H1 (cell line): ENCODE measurements at regions not wholly inside any gene's neighbourhood (a gene's known extent, or its start where the extent isn't known, plus 50 kb on each side); places are given as distances from the start of the nearest gene placed in this dataset.

Experiments
- CTCF ChIA-PET: fragments of 300-600 bp; sonication (Branson Sonifier 250); formaldehyde crosslinking; loops from one replicate; lab custom pipeline; 2021; ENCODE audit not compliant: partially characterized antibody; lab: Charles Lee
- POLR2A ChIA-PET: fragments of 300-600 bp; sonication (Branson Sonifier 250); formaldehyde crosslinking; loops from one replicate; lab custom pipeline; 2021; ENCODE audit warnings: inconsistent platforms; ENCODE audit not compliant: partially characterized antibody; lab: Charles Lee
- DNase-seq, 2 experiments: peaks; one replicate each; pipeline versions ENCODE4 v3.0.0 to v3.0.0-alpha.2; 2010 to 2022; ENCODE audit warnings: low spot score in 2 of 2, low read depth in 1 of 2, mixed read lengths in 1 of 2
- FAIRE-seq: peaks from 2 replicates; lab custom pipeline; 2011; peaks lifted over from hg19 to GRCh38; lab: Jason Lieb, UNC
- H2AFZ ChIP-seq: 2 replicates; pipeline ENCODE4 v1.8.1; 2012; ENCODE audit warnings: low read length, inconsistent platforms
- H2AK5ac ChIP-seq: 2 replicates; pipeline ENCODE4 v1.6.1; 2013; ENCODE audit warnings: low read depth, low read length
- H2BK120ac ChIP-seq: replicated peaks from 2 replicates; pipeline ENCODE3; 2013; ENCODE audit warnings: low read depth, low read length, inconsistent platforms
- H2BK12ac ChIP-seq: 2 replicates; pipeline ENCODE4 v1.6.1; 2013; ENCODE audit warnings: low read depth, low read length
- H2BK15ac ChIP-seq: 2 replicates; pipeline ENCODE4 v1.6.1; 2013; ENCODE audit warnings: low read length
- H2BK20ac ChIP-seq: 2 replicates; pipeline ENCODE4 v1.6.1; 2013; ENCODE audit warnings: low read length
- H2BK5ac ChIP-seq: 2 replicates; pipeline ENCODE4 v1.6.1; 2013; ENCODE audit warnings: low read depth, low read length
- H3K14ac ChIP-seq: 2 replicates; pipeline ENCODE4 v1.6.1; 2013; ENCODE audit warnings: inconsistent platforms; ENCODE audit not compliant: insufficient read length
- H3K18ac ChIP-seq: 2 replicates; pipeline ENCODE4 v1.6.1; 2013; ENCODE audit warnings: low read length; ENCODE audit errors: extremely low read depth
- H3K23ac ChIP-seq: 2 replicates; pipeline ENCODE4 v1.6.1; 2013; ENCODE audit warnings: inconsistent platforms; ENCODE audit not compliant: insufficient read length
- H3K23me2 ChIP-seq: 2 replicates; pipeline ENCODE4 v1.6.1; 2013; ENCODE audit warnings: low read depth, low read length
- H3K27ac ChIP-seq: 2 replicates; pipeline ENCODE4 v1.6.1; 2011; ENCODE audit warnings: low read depth, low read length, inconsistent platforms
- H3K27me3 ChIP-seq, 4 experiments: replicated peaks in 1 of 4; 1 replicate in 1 of 4; 2 replicates in 3 of 4; pipeline versions ENCODE4 v1.6.1 to v1.8.1; 2011 to 2013; ENCODE audit warnings: low read length in 3 of 4, mild to moderate bottlenecking in 3 of 4, inconsistent platforms in 2 of 4, mixed read lengths in 2 of 4, moderate library complexity in 1 of 4; ENCODE audit not compliant: control insufficient read depth in 3 of 4, insufficient read depth in 3 of 4; ENCODE audit errors: extremely low read depth in 1 of 4
- H3K36me3 ChIP-seq, 4 experiments: 2 replicates each; pipeline versions ENCODE4 v1.6.1 to v1.8.1; 2011 to 2013; ENCODE audit warnings: mild to moderate bottlenecking in 4 of 4, low read length in 3 of 4, moderate library complexity in 2 of 4, control low read depth in 1 of 4, inconsistent platforms in 1 of 4; ENCODE audit not compliant: insufficient read depth in 4 of 4, control insufficient read depth in 2 of 4
- H3K4ac ChIP-seq: replicated peaks from 2 replicates; pipeline ENCODE3; 2013; ENCODE audit warnings: low read length, low read depth, mixed read lengths, inconsistent platforms; ENCODE audit not compliant: insufficient read length
- H3K4me1 ChIP-seq, 4 experiments: replicated peaks in 1 of 4; 1 replicate in 1 of 4; 2 replicates in 3 of 4; pipeline versions ENCODE4 v1.6.1 to v1.8.1; 2011 to 2013; ENCODE audit warnings: low read length in 3 of 4, inconsistent platforms in 2 of 4, mixed read lengths in 1 of 4; ENCODE audit not compliant: insufficient read depth in 4 of 4, control insufficient read depth in 3 of 4
- H3K4me2 ChIP-seq, 2 experiments: 2 replicates each; pipeline versions ENCODE4 v1.6.1 to v1.8.1; 2011 to 2013; ENCODE audit warnings: low read depth in 2 of 2, low read length in 2 of 2, control low read depth in 1 of 2, inconsistent platforms in 1 of 2, mild to moderate bottlenecking in 1 of 2; ENCODE audit not compliant: insufficient read depth in 1 of 2
- H3K4me3 ChIP-seq, 4 experiments: fragments of 200-600, 300-600 bp in 1 of 4; sonication (generic), shearing (Covaris generic), sonication (Bioruptor Twin) in 1 of 4; 2 replicates each; pipeline versions ENCODE4 v1.5.1 to v1.8.1; 2011 to 2016; ENCODE audit warnings: low read length in 4 of 4, low read depth in 3 of 4, control low read depth in 2 of 4, inconsistent platforms in 2 of 4, mild to moderate bottlenecking in 2 of 4, mixed read lengths in 1 of 4, moderate library complexity in 1 of 4; ENCODE audit not compliant: insufficient read depth in 2 of 4; ENCODE audit errors: extremely low read depth in 1 of 4
- H3K56ac ChIP-seq: replicated peaks from 2 replicates; pipeline ENCODE3; 2013; ENCODE audit warnings: low read depth, mild to moderate bottlenecking, mixed read lengths, low read length, inconsistent platforms; ENCODE audit not compliant: insufficient read length
- H3K79me1 ChIP-seq: 2 replicates; pipeline ENCODE4 v1.6.1; 2013; ENCODE audit warnings: low read depth, low read length, control low read depth
- H3K79me2 ChIP-seq, 2 experiments: 2 replicates each; pipeline versions ENCODE4 v1.6.1 to v1.8.1; 2012 to 2013; ENCODE audit warnings: low read length in 2 of 2, mild to moderate bottlenecking in 2 of 2, inconsistent platforms in 1 of 2; ENCODE audit not compliant: insufficient read depth in 2 of 2, control insufficient read depth in 1 of 2
- H3K9ac ChIP-seq, 4 experiments: replicated peaks in 1 of 4; 1 replicate in 1 of 4; 2 replicates in 3 of 4; pipeline versions ENCODE4 v1.6.1 to v1.8.1; 2011 to 2013; ENCODE audit warnings: low read depth in 3 of 4, low read length in 3 of 4, control low read depth in 2 of 4, mild to moderate bottlenecking in 2 of 4, moderate library complexity in 2 of 4, inconsistent platforms in 1 of 4; ENCODE audit errors: extremely low read depth in 1 of 4
- H3K9me3 ChIP-seq, 2 experiments: 2 replicates each; pipeline versions ENCODE4 v1.6.1 to v1.8.1; 2012 to 2013; ENCODE audit warnings: mild to moderate bottlenecking in 2 of 2, moderate library complexity in 2 of 2, control low read depth in 1 of 2, inconsistent platforms in 1 of 2, low read depth in 1 of 2, low read length in 1 of 2, mixed read lengths in 1 of 2; ENCODE audit not compliant: insufficient read depth in 2 of 2
- H4K20me1 ChIP-seq, 2 experiments: replicated peaks in 1 of 2; 2 replicates each; pipeline versions ENCODE3 to v1.8.1; 2011 to 2013; ENCODE audit warnings: inconsistent platforms in 2 of 2, low read length in 2 of 2, mild to moderate bottlenecking in 1 of 2; ENCODE audit not compliant: insufficient read depth in 2 of 2, control insufficient read depth in 1 of 2
- H4K5ac ChIP-seq: 2 replicates; pipeline ENCODE4 v1.6.1; 2013; ENCODE audit warnings: low read length, low read depth, mixed read lengths, inconsistent platforms; ENCODE audit not compliant: insufficient read length
- H4K8ac ChIP-seq: 2 replicates; pipeline ENCODE4 v1.8.0; 2013; ENCODE audit warnings: mild to moderate bottlenecking, moderate library complexity, low read length, inconsistent platforms; ENCODE audit not compliant: insufficient read depth; ENCODE audit errors: extremely low read depth
- H4K91ac ChIP-seq: replicated peaks from 2 replicates; pipeline ENCODE3; 2013; ENCODE audit warnings: low read length, mixed read lengths, inconsistent platforms; ENCODE audit not compliant: insufficient read length
- HDAC6 ChIP-seq: IDR thresholded peaks from one replicate; pipeline ENCODE4 v1.7.1; 2012; ENCODE audit warnings: low read depth, mild to moderate bottlenecking, inconsistent platforms, low read length, moderate library complexity
- MAX ChIP-seq: IDR thresholded peaks from 2 replicates; pipeline ENCODE4 v1.6.1; 2012; ENCODE audit warnings: inconsistent platforms
- TAF7 ChIP-seq: optimal IDR thresholded peaks from 2 replicates; pipeline ENCODE3; 2011; ENCODE audit warnings: low read depth, mild to moderate bottlenecking, inconsistent platforms, low read length, moderate library complexity, borderline replicate concordance
- ZNF274 ChIP-seq: IDR thresholded peaks from 2 replicates; pipeline ENCODE4 v1.7.0; 2012; ENCODE audit warnings: low read length, borderline replicate concordance; ENCODE audit errors: extremely low read depth

GRCh38 chr3:61347981-61348380 is 96.7 kb upstream of the FHIT start:
- no peak overlapping the region for H3K56ac ChIP-seq
- H3K4me1 ChIP-seq: no peaks in the 10 kb centered on the region; a peak in 1 of 7 replicates
- CTCF ChIA-PET: no interaction called here
- H3K4ac ChIP-seq: no peak overlapping the region
- no peak overlapping the region for H2BK20ac ChIP-seq
- no peak overlapping the region for H3K18ac ChIP-seq
- no peak overlapping the region for H3K4me3 ChIP-seq
- no peak overlapping the region for H4K5ac ChIP-seq
- no peaks in the 10 kb centered on the region for H3K27me3 ChIP-seq
- no peaks in the 10 kb centered on the region for H3K9me3 ChIP-seq
- no peaks in the 10 kb centered on the region for H3K23me2 ChIP-seq
- H3K14ac ChIP-seq: no peak overlapping the region
- H3K36me3 ChIP-seq: no peaks in the 10 kb centered on the region
- no peak overlapping the region for H2AFZ ChIP-seq
- POLR2A ChIA-PET: no interaction called here
- H3K27ac ChIP-seq: no peak overlapping the region
- H4K91ac ChIP-seq: no peak overlapping the region
- no peaks in the 10 kb centered on the region for H3K79me2 ChIP-seq
- H2BK120ac ChIP-seq: no peak overlapping the region
- H4K20me1 ChIP-seq: no peaks in the 10 kb centered on the region
- H3K79me1 ChIP-seq: no peaks in the 10 kb centered on the region
- no peak overlapping the region for H2BK12ac ChIP-seq
- DNase-seq (no peak), FAIRE-seq (no peak)
- no peak overlapping the region for H2BK5ac ChIP-seq
- no peak overlapping the region for H3K4me2 ChIP-seq
- no peak overlapping the region for H3K23ac ChIP-seq
- H2AK5ac ChIP-seq: no peak overlapping the region
- H3K9ac ChIP-seq: no peak overlapping the region
- no peak overlapping the region for H4K8ac ChIP-seq
- no peak overlapping the region for H2BK15ac ChIP-seq
- no peak for TF ChIP-seq MAX
- no peak for TF ChIP-seq ZNF274
- TF ChIP-seq HDAC6: no peak
- no peak for TF ChIP-seq TAF7
